ENCODE measurements at regions not wholly inside any gene's neighbourhood (a gene's known extent, or its start where the extent isn't known, plus 50 kb on each side); places are given as distances from the start of the nearest gene placed in this dataset.

GRCh38 chr3:82078246-82078645 lies 316.8 kb upstream of the GBE1 start:
- no peak for DNase-seq

GRCh38 chr3:82067420-82067819 lies 306.0 kb upstream of the GBE1 start:
- no peak for DNase-seq

GRCh38 chr3:82058809-82059208 lies 297.4 kb upstream of the GBE1 start:
- no peak for DNase-seq

GRCh38 chr3:82055792-82056191 lies 294.3 kb upstream of the GBE1 start:
- DNase-seq, result no peak

- no peak for DNase-seq
Measured at GRCh38 chr3:82054849-82055248, 293.4 kb upstream of the GBE1 start.

GRCh38 chr3:82053236-82053635 lies 291.8 kb upstream of the GBE1 start:
- no peak for DNase-seq

GRCh38 chr3:82050382-82050781 lies 288.9 kb upstream of the GBE1 start:
- no peak for DNase-seq

- no peak for DNase-seq
Measured at GRCh38 chr3:82048711-82049110, 287.3 kb upstream of the GBE1 start.

- DNase-seq, result no peak
Measured at GRCh38 chr3:82044930-82045705, 283.7 kb upstream of the GBE1 start.

GRCh38 chr3:82038556-82038955 lies 277.1 kb upstream of the GBE1 start:
- DNase-seq, result no peak

GRCh38 chr3:82033186-82033585 lies 271.7 kb upstream of the GBE1 start:
- no peak for DNase-seq

- no peak for DNase-seq
Measured at GRCh38 chr3:82031596-82031995, 270.2 kb upstream of the GBE1 start.

- peak; percentile 44 for DNase-seq
Measured at GRCh38 chr3:82030916-82031315, 269.5 kb upstream of the GBE1 start.

GRCh38 chr3:82022836-82023235 lies 261.4 kb upstream of the GBE1 start:
- DNase-seq, result no peak

GRCh38 chr3:82020282-82020681 lies 258.8 kb upstream of the GBE1 start:
- no peak for DNase-seq

GRCh38 chr3:82015241-82015640 lies 253.8 kb upstream of the GBE1 start:
- DNase-seq, result no peak

- DNase-seq, result no peak
Measured at GRCh38 chr3:82012775-82013174, 251.3 kb upstream of the GBE1 start.

GRCh38 chr3:82011336-82011735 lies 249.9 kb upstream of the GBE1 start:
- no peak for DNase-seq

- DNase-seq, result no peak
Measured at GRCh38 chr3:82005266-82005665, 243.8 kb upstream of the GBE1 start.

- DNase-seq, result no peak
Measured at GRCh38 chr3:82004266-82004665, 242.8 kb upstream of the GBE1 start.

- DNase-seq, result no peak
Measured at GRCh38 chr3:82002986-82003642, 241.7 kb upstream of the GBE1 start.

GRCh38 chr3:82002491-82002890 lies 241.0 kb upstream of the GBE1 start:
- DNase-seq, result no peak

GRCh38 chr3:82001276-82001923 lies 240.0 kb upstream of the GBE1 start:
- DNase-seq, result no peak

- DNase-seq, result peak; percentile 79
Measured at GRCh38 chr3:82000773-82001172, 239.3 kb upstream of the GBE1 start.
